NCI-H2196 treated with DMSO at 0.1 percent for 48 hours (cell line): ENCODE measurements at regions not wholly inside any gene's neighbourhood (a gene's known extent, or its start where the extent isn't known, plus 50 kb on each side); places are given as distances from the start of the nearest gene placed in this dataset.

ENCODE experiments used
- DNase-seq: peaks from one replicate; lab custom pipeline; 2025; ENCODE audit not compliant: unreplicated experiment; lab: John Stamatoyannopoulos, UW

GRCh38 chr5:31137676-31138075 lies 55.8 kb upstream of the CDH6 start:
- DNase-seq, result no peak

GRCh38 chr5:31135542-31135941 lies 57.9 kb upstream of the CDH6 start:
- no peak for DNase-seq

- DNase-seq, result no peak
These were observed 60.0 kb upstream of the CDH6 start for GRCh38 chr5:31133488-31133887.

GRCh38 chr5:31131381-31131891 lies 62.0 kb upstream of the CDH6 start:
- no peak for DNase-seq

GRCh38 chr5:31130676-31131075 lies 62.8 kb upstream of the CDH6 start:
- no peak for DNase-seq

GRCh38 chr5:31124651-31125305 lies 68.7 kb upstream of the CDH6 start:
- DNase-seq, result no peak

GRCh38 chr5:31124026-31124425 lies 69.5 kb upstream of the CDH6 start:
- DNase-seq, result no peak

- DNase-seq, result no peak
These were observed 70.2 kb upstream of the CDH6 start for GRCh38 chr5:31122998-31123951.

- no peak for DNase-seq
These were observed 72.3 kb upstream of the CDH6 start for GRCh38 chr5:31121224-31121623.

- DNase-seq, result no peak
These were observed 72.9 kb upstream of the CDH6 start for GRCh38 chr5:31120642-31120948.

GRCh38 chr5:31119938-31120641 lies 73.4 kb upstream of the CDH6 start:
- DNase-seq, result no peak

- no peak for DNase-seq
These were observed 76.9 kb upstream of the CDH6 start for GRCh38 chr5:31116466-31117031.

GRCh38 chr5:31114817-31115216 lies 78.7 kb upstream of the CDH6 start:
- no peak for DNase-seq

GRCh38 chr5:31113666-31114350 lies 79.7 kb upstream of the CDH6 start:
- DNase-seq, result no peak

- no peak for DNase-seq
These were observed 80.4 kb upstream of the CDH6 start for GRCh38 chr5:31113101-31113500.

- DNase-seq, result no peak
These were observed 86.4 kb upstream of the CDH6 start for GRCh38 chr5:31107091-31107518.

GRCh38 chr5:31106691-31107090 lies 86.8 kb upstream of the CDH6 start:
- no peak for DNase-seq

GRCh38 chr5:31106278-31106677 lies 87.2 kb upstream of the CDH6 start:
- DNase-seq, result no peak

GRCh38 chr5:31104775-31105174 lies 88.7 kb upstream of the CDH6 start:
- no peak for DNase-seq

- no peak for DNase-seq
These were observed 92.6 kb upstream of the CDH6 start for GRCh38 chr5:31100781-31101310.
